ENCODE measurements at regions not wholly inside any gene's neighbourhood (a gene's known extent, or its start where the extent isn't known, plus 50 kb on each side); places are given as distances from the start of the nearest gene placed in this dataset.

DNA sequence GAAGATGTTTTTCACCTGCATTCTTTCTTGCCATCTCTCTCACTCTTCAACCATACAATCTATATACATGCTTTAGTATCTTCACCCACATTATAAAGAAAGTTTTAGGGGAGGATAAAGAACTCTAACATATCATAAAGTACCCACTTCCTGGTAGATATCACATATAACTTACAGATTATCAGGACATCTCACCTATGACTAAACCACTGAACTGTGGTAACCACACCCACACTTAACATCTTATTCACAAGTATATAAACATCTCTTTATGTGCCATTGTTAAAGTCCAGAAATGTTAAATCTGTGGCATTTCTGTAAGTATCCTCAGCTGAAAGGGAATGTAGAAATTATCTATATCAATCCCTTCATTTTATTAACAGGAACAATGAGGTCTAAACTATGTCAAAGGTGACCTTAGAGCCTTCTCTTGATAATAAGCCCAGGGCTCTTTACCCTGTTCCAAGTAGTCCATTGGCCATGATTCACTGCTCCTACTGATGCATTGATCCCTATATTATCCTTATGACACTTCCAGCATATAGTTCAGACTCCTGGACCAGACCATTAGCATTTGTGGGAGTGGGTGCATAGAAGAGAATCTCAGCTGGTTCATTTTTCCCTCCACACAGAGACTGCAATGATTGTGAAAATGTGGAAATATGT is 182.4 kb downstream of the SUCLG1 start:
- DNase-seq (no peak), ATAC-seq (no peak), FAIRE-seq (no peak)
- TF ChIP-seq CTCF (IDR thresholded peaks at IDR 0.05), result no peak
- Histone ChIP-seq H3K4me3 (no peak overlapping the region), H3K27me3 (no peaks in the 10 kb centered on the region), H3K9me3 (no peaks in the 10 kb centered on the region), H3K4me1 (peaks cover 0 to 4% (median 0%) of the 10 kb centered on the region in 3 donors), H3K27ac (no peak overlapping the region), H3K36me3 (no peaks in the 10 kb centered on the region)
- intact Hi-C loops (cut with DNase I), result no loop called here

DNA sequence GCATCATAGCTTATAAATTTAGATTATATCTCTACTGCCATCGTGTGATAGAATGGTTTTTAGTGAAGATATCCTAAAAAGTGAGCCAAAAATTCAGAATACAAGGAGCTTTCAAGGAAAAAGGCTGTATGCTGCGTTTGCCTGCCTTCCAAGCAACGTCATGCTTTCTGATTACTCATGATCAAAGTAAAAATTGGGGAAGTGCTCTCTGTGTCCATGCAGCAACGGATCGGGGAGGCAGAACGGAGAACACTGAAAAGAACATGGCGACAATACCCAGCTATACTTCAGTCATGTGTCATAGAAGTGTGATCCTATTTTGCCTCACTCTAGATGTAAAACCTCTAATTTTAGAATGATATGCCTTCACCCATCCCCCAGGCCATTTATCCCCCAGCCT is 185.7 kb downstream of the SUCLG1 start:
- WGBS, 2 donors, result 81 to 84% methylated on average over 7 of the region's 7 CpGs
- DNase-seq (no peak), FAIRE-seq (no peak), ATAC-seq (no peak)
- intact Hi-C loops (cut with DNase I), result no loop called here
- no peaks in the 10 kb centered on the region for H3K36me3 ChIP-seq
- no peaks in the 10 kb centered on the region for H3K9me3 ChIP-seq
- H3K27me3 ChIP-seq, result no peaks in the 10 kb centered on the region
- TF ChIP-seq CTCF (IDR thresholded peaks at IDR 0.05), result no peak
- H3K27ac ChIP-seq, result no peak overlapping the region
- no peaks in the 10 kb centered on the region for H3K4me1 ChIP-seq
- H3K4me3 ChIP-seq, result no peak overlapping the region

DNA sequence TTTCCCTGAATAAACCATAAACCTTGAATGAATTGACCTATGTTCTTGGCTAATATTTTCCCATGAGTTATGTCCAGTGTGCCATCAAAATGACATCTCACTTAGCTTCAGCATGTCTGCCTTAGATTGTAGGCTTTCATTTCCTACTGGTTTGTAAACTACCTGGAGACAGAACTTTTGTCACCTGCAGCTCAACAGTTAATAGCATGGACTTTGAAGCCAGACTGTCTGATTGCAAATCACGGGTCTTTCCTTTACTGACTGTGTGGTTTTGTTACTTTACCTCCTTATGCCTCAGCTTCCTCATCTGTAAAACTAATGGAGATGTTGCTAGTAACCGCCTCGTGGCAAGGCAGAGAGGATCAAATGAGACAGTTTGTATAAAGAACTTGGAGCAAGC is 187.1 kb downstream of the SUCLG1 start:
- no peaks in the 10 kb centered on the region for H3K4me1 ChIP-seq
- WGBS, 2 donors, result 53 to 61% methylated on average over 3 of the region's 3 CpGs
- H3K4me3 ChIP-seq, result no peak overlapping the region
- H3K27me3 ChIP-seq, result no peaks in the 10 kb centered on the region
- ATAC-seq (no peak), DNase-seq (no peak), FAIRE-seq (no peak)
- H3K9me3 ChIP-seq, result no peaks in the 10 kb centered on the region
- intact Hi-C loops (cut with DNase I), result no loop called here
- no peak overlapping the region for H3K27ac ChIP-seq
- no peaks in the 10 kb centered on the region for H3K36me3 ChIP-seq
- TF ChIP-seq CTCF (IDR thresholded peaks at IDR 0.05), result no peak

GRCh38 chr2:84257831-84258230 is 201.2 kb downstream of the SUCLG1 start:
- H3K9me3 ChIP-seq, result no peaks in the 10 kb centered on the region
- TF ChIP-seq CTCF (IDR thresholded peaks at IDR 0.05), result no peak
- H3K36me3 ChIP-seq, result no peaks in the 10 kb centered on the region
- no peak overlapping the region for H3K27ac ChIP-seq
- intact Hi-C loops (cut with DNase I), result no loop called here
- DNase-seq (no peak), FAIRE-seq (no peak), ATAC-seq (no peak)
- H3K4me3 ChIP-seq, result no peak overlapping the region
- no peaks in the 10 kb centered on the region for H3K27me3 ChIP-seq
- no peaks in the 10 kb centered on the region for H3K4me1 ChIP-seq

DNA sequence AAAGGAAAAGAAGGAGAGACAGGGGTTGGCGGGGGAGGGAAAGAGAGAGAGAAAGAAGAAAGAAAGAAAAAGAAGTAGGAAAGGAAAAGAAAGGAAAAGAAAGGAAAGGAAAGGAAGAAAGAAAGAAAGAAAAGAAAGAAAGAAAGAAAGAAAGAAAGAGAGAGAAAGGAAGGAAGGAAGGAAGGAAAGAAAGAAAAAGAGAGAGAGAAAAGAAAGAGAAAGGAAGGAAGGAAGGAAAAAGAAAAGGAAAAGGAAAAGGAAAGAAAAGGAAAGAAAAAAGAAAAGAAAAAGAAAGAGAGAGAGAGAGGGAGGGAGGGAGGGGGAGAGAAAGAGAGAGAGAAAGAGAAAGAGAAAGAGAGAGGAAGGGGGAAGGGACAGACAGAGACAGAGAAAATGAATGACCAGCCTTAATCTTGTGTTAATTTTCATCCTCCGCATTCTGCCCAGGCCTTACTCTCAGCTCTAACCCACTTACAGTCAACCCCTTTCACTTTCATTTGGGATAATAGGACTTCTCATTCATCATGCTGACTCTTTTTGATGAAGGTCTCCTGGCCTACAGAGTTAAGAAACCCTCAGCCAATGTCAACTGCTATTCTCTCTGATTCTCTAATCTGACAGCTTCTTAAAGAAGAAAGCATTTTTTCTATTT is 207.3 kb downstream of the SUCLG1 start:
- no peak for TF ChIP-seq CTCF (IDR thresholded peaks at IDR 0.05)
- FAIRE-seq (no peak), DNase-seq (no peak), ATAC-seq (no peak)
- no peaks in the 10 kb centered on the region for H3K27me3 ChIP-seq
- intact Hi-C loops (cut with DNase I), result no loop called here
- H3K27ac ChIP-seq, result no peak overlapping the region
- H3K36me3 ChIP-seq, result no peaks in the 10 kb centered on the region
- 91% methylated on average over 2 of the region's 2 CpGs for WGBS, 2 donors
- no peaks in the 10 kb centered on the region for H3K9me3 ChIP-seq
- no peaks in the 10 kb centered on the region for H3K4me1 ChIP-seq
- no peak overlapping the region for H3K4me3 ChIP-seq

Measured in pancreas (tissue), 10 donors.